ENCODE measurements at regions not wholly inside any gene's neighbourhood (a gene's known extent, or its start where the extent isn't known, plus 50 kb on each side); places are given as distances from the start of the nearest gene placed in this dataset.

GRCh38 chr16:18050777-18051176 lies 285.8 kb downstream of the NPIPA8 start:
- DNase-seq, result no peak

- no peak for DNase-seq
Measured at GRCh38 chr16:18050234-18050633, 286.3 kb downstream of the NPIPA8 start.

GRCh38 chr16:18049547-18050133 lies 286.9 kb downstream of the NPIPA8 start:
- DNase-seq, result no peak

GRCh38 chr16:18048853-18049546 lies 287.5 kb downstream of the NPIPA8 start:
- no peak for DNase-seq

GRCh38 chr16:18047761-18048160 lies 288.8 kb downstream of the NPIPA8 start:
- no peak for DNase-seq

GRCh38 chr16:18045356-18045755 lies 291.2 kb downstream of the NPIPA8 start:
- no peak for DNase-seq

GRCh38 chr16:18041864-18042834 lies 294.4 kb downstream of the NPIPA8 start:
- DNase-seq, result no peak

- DNase-seq, result no peak
Measured at GRCh38 chr16:18039931-18040330, 296.6 kb downstream of the NPIPA8 start.

- DNase-seq, result no peak
Measured at GRCh38 chr16:18037051-18037450, 299.5 kb downstream of the NPIPA8 start.

- no peak for DNase-seq
Measured at GRCh38 chr16:18024611-18025010, 311.9 kb downstream of the NPIPA8 start.

GRCh38 chr16:18018376-18018775 lies 318.2 kb downstream of the NPIPA8 start:
- no peak for DNase-seq

- DNase-seq, result no peak
Measured at GRCh38 chr16:18013863-18014262, 322.7 kb downstream of the NPIPA8 start.

- no peak for DNase-seq
Measured at GRCh38 chr16:18008356-18008755, 328.2 kb downstream of the NPIPA8 start.

- DNase-seq, result no peak
Measured at GRCh38 chr16:18003033-18003432, 333.5 kb downstream of the NPIPA8 start.

- no peak for DNase-seq
Measured at GRCh38 chr16:17998996-17999395, 337.5 kb downstream of the NPIPA8 start.

- no peak for DNase-seq
Measured at GRCh38 chr16:17998550-17998949, 338.0 kb downstream of the NPIPA8 start.

GRCh38 chr16:17994027-17994426 lies 342.5 kb downstream of the NPIPA8 start:
- no peak for DNase-seq

GRCh38 chr16:17992416-17992815 lies 344.1 kb downstream of the NPIPA8 start:
- no peak for DNase-seq

GRCh38 chr16:17989255-17989654 lies 347.3 kb downstream of the NPIPA8 start:
- DNase-seq, result no peak

GRCh38 chr16:17988839-17989238 lies 347.7 kb downstream of the NPIPA8 start:
- DNase-seq, result no peak

GRCh38 chr16:17986991-17987390 lies 349.5 kb downstream of the NPIPA8 start:
- DNase-seq, result no peak

- no peak for DNase-seq
Measured at GRCh38 chr16:17984810-17985209, 351.7 kb downstream of the NPIPA8 start.

- no peak for DNase-seq
Measured at GRCh38 chr16:17983847-17984639, 352.5 kb downstream of the NPIPA8 start.

Measured in CD4-positive, alpha-beta T cell treated with Interleukin-15 for 1 hour (primary cell).